ENCODE measurements at regions not wholly inside any gene's neighbourhood (a gene's known extent, or its start where the extent isn't known, plus 50 kb on each side); places are given as distances from the start of the nearest gene placed in this dataset.

- peaks cover 6% of the 10 kb centered on the region for H3K4me1 ChIP-seq (ENCODE audit: control insufficient read depth, low read depth, low read length)
- no peaks in the 10 kb centered on the region for H3K9me3 ChIP-seq (ENCODE audit: control insufficient read depth, low read depth, low read length)
- H3K4me3 ChIP-seq (ENCODE audit: low read length), result no peak overlapping the region
- no peaks in the 10 kb centered on the region for H3K27me3 ChIP-seq (ENCODE audit: control insufficient read depth, insufficient read depth, low read length)
- no peak overlapping the region for H3K27ac ChIP-seq (ENCODE audit: low read length)
- H3K9ac ChIP-seq (ENCODE audit: low read length), result no peak overlapping the region
- H3K36me3 ChIP-seq (ENCODE audit: control insufficient read depth, low read depth, low read length), result no peaks in the 10 kb centered on the region
Observed at GRCh38 chr6:166026586-166027126, 141.0 kb downstream of the TBXT start.

GRCh38 chr6:166025149-166025898 is 142.3 kb downstream of the TBXT start:
- no peaks in the 10 kb centered on the region for H3K27me3 ChIP-seq (ENCODE audit: control insufficient read depth, insufficient read depth, low read length)
- H3K36me3 ChIP-seq (ENCODE audit: control insufficient read depth, low read depth, low read length), result no peaks in the 10 kb centered on the region
- no peaks in the 10 kb centered on the region for H3K9me3 ChIP-seq (ENCODE audit: control insufficient read depth, low read depth, low read length)
- H3K4me1 ChIP-seq (ENCODE audit: control insufficient read depth, low read depth, low read length), result peaks cover 6% of the 10 kb centered on the region
- H3K9ac ChIP-seq (ENCODE audit: low read length), result no peak overlapping the region
- H3K27ac ChIP-seq (ENCODE audit: low read length), result no peak overlapping the region
- no peak overlapping the region for H3K4me3 ChIP-seq (ENCODE audit: low read length)

GRCh38 chr6:166024252-166024651 is 143.4 kb downstream of the TBXT start:
- no peaks in the 10 kb centered on the region for H3K27me3 ChIP-seq (ENCODE audit: control insufficient read depth, insufficient read depth, low read length)
- no peaks in the 10 kb centered on the region for H3K9me3 ChIP-seq (ENCODE audit: control insufficient read depth, low read depth, low read length)
- H3K4me3 ChIP-seq (ENCODE audit: low read length), result no peak overlapping the region
- H3K4me1 ChIP-seq (ENCODE audit: control insufficient read depth, low read depth, low read length), result peaks cover 1% of the 10 kb centered on the region
- H3K9ac ChIP-seq (ENCODE audit: low read length), result no peak overlapping the region
- H3K27ac ChIP-seq (ENCODE audit: low read length), result no peak overlapping the region
- H3K36me3 ChIP-seq (ENCODE audit: control insufficient read depth, low read depth, low read length), result no peaks in the 10 kb centered on the region

GRCh38 chr6:166023273-166023989 is 144.2 kb downstream of the TBXT start:
- Histone ChIP-seq H3K4me1 (ENCODE audit: control insufficient read depth, low read depth, low read length) (no peaks in the 10 kb centered on the region), H3K36me3 (ENCODE audit: control insufficient read depth, low read depth, low read length) (no peaks in the 10 kb centered on the region), H3K27me3 (ENCODE audit: control insufficient read depth, insufficient read depth, low read length) (no peaks in the 10 kb centered on the region), H3K4me3 (ENCODE audit: low read length) (no peak overlapping the region), H3K9me3 (ENCODE audit: control insufficient read depth, low read depth, low read length) (no peaks in the 10 kb centered on the region), H3K9ac (ENCODE audit: low read length) (no peak overlapping the region), H3K27ac (ENCODE audit: low read length) (no peak overlapping the region)

GRCh38 chr6:166021429-166021828 is 146.2 kb downstream of the TBXT start:
- no peak overlapping the region for H3K9ac ChIP-seq (ENCODE audit: low read length)
- no peaks in the 10 kb centered on the region for H3K4me1 ChIP-seq (ENCODE audit: control insufficient read depth, low read depth, low read length)
- no peaks in the 10 kb centered on the region for H3K27me3 ChIP-seq (ENCODE audit: control insufficient read depth, insufficient read depth, low read length)

GRCh38 chr6:166019214-166019613 is 148.4 kb downstream of the TBXT start:
- Histone ChIP-seq H3K4me1 (ENCODE audit: control insufficient read depth, low read depth, low read length) (peaks cover 3% of the 10 kb centered on the region), H3K9ac (ENCODE audit: low read length) (no peak overlapping the region), H3K27ac (ENCODE audit: low read length) (no peak overlapping the region), H3K36me3 (ENCODE audit: control insufficient read depth, low read depth, low read length) (no peaks in the 10 kb centered on the region), H3K9me3 (ENCODE audit: control insufficient read depth, low read depth, low read length) (peaks cover 18% of the 10 kb centered on the region), H3K27me3 (ENCODE audit: control insufficient read depth, insufficient read depth, low read length) (no peaks in the 10 kb centered on the region), H3K4me3 (ENCODE audit: low read length) (no peak overlapping the region)

More at GRCh38 chr6:166021429-166021828, 146.2 kb downstream of the TBXT start:
- no peak overlapping the region for H3K4me3 ChIP-seq (ENCODE audit: low read length)
- H3K36me3 ChIP-seq (ENCODE audit: control insufficient read depth, low read depth, low read length), result no peaks in the 10 kb centered on the region
- no peak overlapping the region for H3K27ac ChIP-seq (ENCODE audit: low read length)
- peaks cover 9% of the 10 kb centered on the region for H3K9me3 ChIP-seq (ENCODE audit: control insufficient read depth, low read depth, low read length)

GRCh38 chr6:166017032-166017635 is 150.5 kb downstream of the TBXT start:
- Histone ChIP-seq H3K4me3 (ENCODE audit: low read length) (no peak overlapping the region), H3K9ac (ENCODE audit: low read length) (no peak overlapping the region), H3K9me3 (ENCODE audit: control insufficient read depth, low read depth, low read length) (peaks cover 18% of the 10 kb centered on the region), H3K4me1 (ENCODE audit: control insufficient read depth, low read depth, low read length) (peaks cover 3% of the 10 kb centered on the region), H3K27me3 (ENCODE audit: control insufficient read depth, insufficient read depth, low read length) (no peaks in the 10 kb centered on the region), H3K27ac (ENCODE audit: low read length) (no peak overlapping the region), H3K36me3 (ENCODE audit: control insufficient read depth, low read depth, low read length) (no peaks in the 10 kb centered on the region)

GRCh38 chr6:166014966-166015365 is 152.7 kb downstream of the TBXT start:
- peaks cover 18% of the 10 kb centered on the region for H3K9me3 ChIP-seq (ENCODE audit: control insufficient read depth, low read depth, low read length)
- H3K4me1 ChIP-seq (ENCODE audit: control insufficient read depth, low read depth, low read length), result peaks cover 3% of the 10 kb centered on the region
- H3K4me3 ChIP-seq (ENCODE audit: low read length), result no peak overlapping the region
- no peaks in the 10 kb centered on the region for H3K36me3 ChIP-seq (ENCODE audit: control insufficient read depth, low read depth, low read length)
- no peak overlapping the region for H3K27ac ChIP-seq (ENCODE audit: low read length)
- no peak overlapping the region for H3K9ac ChIP-seq (ENCODE audit: low read length)
- peaks cover 15% of the 10 kb centered on the region for H3K27me3 ChIP-seq (ENCODE audit: control insufficient read depth, insufficient read depth, low read length)

GRCh38 chr6:166010136-166010960 is 157.3 kb downstream of the TBXT start:
- Histone ChIP-seq H3K4me1 (ENCODE audit: control insufficient read depth, low read depth, low read length) (peaks cover 21% of the 10 kb centered on the region), H3K27ac (ENCODE audit: low read length) (no peak overlapping the region), H3K9ac (ENCODE audit: low read length) (no peak overlapping the region), H3K27me3 (ENCODE audit: control insufficient read depth, insufficient read depth, low read length) (peaks cover 62% of the 10 kb centered on the region), H3K9me3 (ENCODE audit: control insufficient read depth, low read depth, low read length) (no peaks in the 10 kb centered on the region), H3K4me3 (ENCODE audit: low read length) (no peak overlapping the region), H3K36me3 (ENCODE audit: control insufficient read depth, low read depth, low read length) (no peaks in the 10 kb centered on the region)

- Histone ChIP-seq H3K9ac (ENCODE audit: low read length) (no peak overlapping the region), H3K27ac (ENCODE audit: low read length) (no peak overlapping the region), H3K27me3 (ENCODE audit: control insufficient read depth, insufficient read depth, low read length) (peaks cover 70% of the 10 kb centered on the region), H3K36me3 (ENCODE audit: control insufficient read depth, low read depth, low read length) (no peaks in the 10 kb centered on the region), H3K4me3 (ENCODE audit: low read length) (no peak overlapping the region), H3K4me1 (ENCODE audit: control insufficient read depth, low read depth, low read length) (peaks cover 18% of the 10 kb centered on the region), H3K9me3 (ENCODE audit: control insufficient read depth, low read depth, low read length) (no peaks in the 10 kb centered on the region)
Observed at GRCh38 chr6:166009385-166010031, 158.1 kb downstream of the TBXT start.

All from iPS-18a (cell line).